ENCODE measurements at regions not wholly inside any gene's neighbourhood (a gene's known extent, or its start where the extent isn't known, plus 50 kb on each side); places are given as distances from the start of the nearest gene placed in this dataset.

GRCh38 chr16:56140645-56141044, 50.6 kb upstream of the GNAO1 start:
- DNase-seq (ENCODE audit: low read depth) = no peak
- no peak for TF ChIP-seq CTCF (IDR thresholded peaks at IDR 0.05; ENCODE audit: insufficient read depth, low read depth, low read length)
- no peak overlapping the region for H3K4me3 ChIP-seq (ENCODE audit: low read depth, low read length)

DNA sequence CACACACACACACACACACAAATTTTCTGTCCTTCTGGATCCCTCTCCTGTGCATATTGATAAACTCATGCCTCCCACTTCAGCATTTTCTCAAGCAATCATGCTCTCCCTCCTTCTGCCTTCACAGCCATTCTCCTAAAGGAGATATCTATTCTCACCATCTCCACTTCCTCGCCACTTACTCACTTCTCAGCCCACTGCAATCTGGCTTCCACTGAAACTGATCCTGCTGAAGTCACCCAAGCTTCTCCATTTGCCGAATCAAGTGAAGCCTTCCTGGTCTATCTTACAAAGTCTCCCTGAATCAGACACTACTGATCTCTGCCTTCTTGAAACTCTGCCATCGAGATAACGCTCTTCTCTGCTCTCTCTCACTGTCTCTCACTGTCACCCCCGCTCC, 54.0 kb upstream of the GNAO1 start:
- no peak overlapping the region for H3K4me3 ChIP-seq (ENCODE audit: low read depth, low read length)
- no peak for DNase-seq (ENCODE audit: low read depth)
- TF ChIP-seq CTCF (IDR thresholded peaks at IDR 0.05; ENCODE audit: insufficient read depth, low read depth, low read length) = no peak

GRCh38 chr16:56136256-56136655, 55.0 kb upstream of the GNAO1 start:
- no peak for TF ChIP-seq CTCF (IDR thresholded peaks at IDR 0.05; ENCODE audit: insufficient read depth, low read depth, low read length)
- H3K4me3 ChIP-seq (ENCODE audit: low read depth, low read length) = no peak overlapping the region
- DNase-seq (ENCODE audit: low read depth) = no peak

DNA sequence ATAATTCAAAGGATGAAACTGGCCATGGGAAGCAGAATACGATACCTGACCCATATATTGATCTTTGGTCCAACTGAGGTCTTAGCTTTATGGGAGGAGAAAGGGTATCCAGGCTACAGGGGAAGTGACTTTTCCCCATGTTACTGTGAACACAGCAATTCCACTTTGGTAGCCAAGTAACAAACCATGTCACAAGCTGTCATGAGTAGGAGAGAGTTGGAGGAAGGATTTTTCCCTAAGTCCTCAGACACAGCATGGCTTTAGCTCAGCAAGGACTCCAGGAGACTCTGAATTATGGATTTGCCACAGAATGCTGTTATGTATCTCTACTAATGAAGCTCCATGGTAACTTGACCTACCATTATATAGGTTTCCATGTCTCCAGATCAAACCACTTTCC, 56.5 kb upstream of the GNAO1 start:
- TF ChIP-seq CTCF (IDR thresholded peaks at IDR 0.05; ENCODE audit: insufficient read depth, low read depth, low read length) = no peak
- DNase-seq (ENCODE audit: low read depth) = no peak
- H3K4me3 ChIP-seq (ENCODE audit: low read depth, low read length) = no peak overlapping the region

DNA sequence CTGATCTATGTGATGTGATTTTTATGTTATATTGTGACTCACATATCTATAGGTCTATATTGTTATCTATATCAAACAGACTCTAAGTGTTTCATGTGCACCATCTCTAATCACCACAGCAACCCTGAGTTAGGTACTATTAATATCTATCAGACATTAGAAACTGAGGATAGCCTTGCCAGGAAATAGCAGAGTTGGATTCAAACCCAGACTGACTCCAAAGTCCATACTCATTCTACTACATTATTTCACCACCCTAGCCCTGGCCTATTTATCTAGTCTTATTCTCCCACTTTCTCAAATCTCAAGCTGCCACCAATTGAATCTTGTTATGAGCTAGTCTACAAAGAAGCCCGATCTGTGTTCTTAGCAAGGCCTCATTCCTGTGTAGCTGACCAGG, 65.4 kb upstream of the GNAO1 start:
- H3K4me3 ChIP-seq (ENCODE audit: low read depth, low read length) = no peak overlapping the region
- no peak for TF ChIP-seq CTCF (IDR thresholded peaks at IDR 0.05; ENCODE audit: insufficient read depth, low read depth, low read length)
- no peak for DNase-seq (ENCODE audit: low read depth)

- no peak overlapping the region for H3K4me3 ChIP-seq (ENCODE audit: low read depth, low read length)
- DNase-seq (ENCODE audit: low read depth) = no peak
- TF ChIP-seq CTCF (IDR thresholded peaks at IDR 0.05; ENCODE audit: insufficient read depth, low read depth, low read length) = no peak
These were observed 69.0 kb upstream of the GNAO1 start for GRCh38 chr16:56122251-56122650.

DNA sequence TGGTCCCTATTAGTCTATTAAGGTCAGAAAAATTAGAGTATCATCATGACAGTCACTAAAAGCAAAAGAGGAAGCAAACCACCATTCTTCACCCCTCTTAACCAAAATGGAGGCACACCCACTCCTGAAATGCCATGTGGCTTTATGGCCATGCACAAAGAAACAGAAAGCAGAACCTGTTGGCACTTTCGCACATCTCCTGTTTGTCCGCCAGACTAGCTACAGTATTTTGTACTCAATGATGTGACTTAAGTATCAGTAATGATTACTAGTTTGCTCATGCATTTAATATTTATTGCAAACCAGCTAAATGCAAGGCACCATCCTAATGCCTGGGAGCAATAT, 70.2 kb upstream of the GNAO1 start:
- DNase-seq (ENCODE audit: low read depth) = no peak
- H3K4me3 ChIP-seq (ENCODE audit: low read depth, low read length) = no peak overlapping the region
- TF ChIP-seq CTCF (IDR thresholded peaks at IDR 0.05; ENCODE audit: insufficient read depth, low read depth, low read length) = no peak
